Transverse colon (tissue), 3 donors: ENCODE measurements at regions not wholly inside any gene's neighbourhood (a gene's known extent, or its start where the extent isn't known, plus 50 kb on each side); places are given as distances from the start of the nearest gene placed in this dataset.

Source experiments
- POLR2A ChIP-seq: fragments of 450-650 bp; IDR thresholded peaks from one replicate; pipeline ENCODE4 v1.6.1; 2016; ENCODE audit warnings: antibody characterized with exemption, mild to moderate bottlenecking, moderate library complexity
- TF ChIP-seq, protein P1 (sequence below), 5 experiments: fragments of 200-600 bp in 3 of 5; fragments of 450-650 bp in 2 of 5; sonication (generic) in 3 of 5; IDR thresholded peaks; 1 replicate in 2 of 5; 2 replicates in 3 of 5; pipeline ENCODE4 v1.5.1; 2016 to 2017; ENCODE audit warnings: antibody characterized with exemption in 5 of 5, inconsistent platforms in 3 of 5, mild to moderate bottlenecking in 2 of 5, moderate library complexity in 1 of 5

DNA sequence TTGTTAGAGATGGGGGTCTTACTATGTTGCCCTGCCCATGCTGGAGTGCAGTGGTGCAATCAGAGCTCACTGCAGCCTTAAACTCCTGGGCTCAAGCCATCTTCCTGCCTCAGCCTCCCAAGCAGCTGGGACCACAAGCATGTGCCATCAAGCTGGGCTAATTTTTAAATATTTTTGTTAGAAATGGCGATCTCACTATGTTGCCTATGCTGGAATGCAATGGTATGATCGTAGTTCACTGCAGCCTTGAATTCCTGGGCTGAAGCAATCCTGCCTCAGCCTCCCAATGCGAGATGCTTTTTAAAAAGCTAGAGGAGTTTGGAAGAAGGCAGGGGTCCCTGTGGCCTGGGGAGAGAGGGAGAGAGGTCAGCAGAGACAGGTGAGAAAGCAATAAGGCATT is 600.1 kb upstream of the AUTS2 start:
- TF ChIP-seq POLR2A = no peak
- TF ChIP-seq, protein P1, sequence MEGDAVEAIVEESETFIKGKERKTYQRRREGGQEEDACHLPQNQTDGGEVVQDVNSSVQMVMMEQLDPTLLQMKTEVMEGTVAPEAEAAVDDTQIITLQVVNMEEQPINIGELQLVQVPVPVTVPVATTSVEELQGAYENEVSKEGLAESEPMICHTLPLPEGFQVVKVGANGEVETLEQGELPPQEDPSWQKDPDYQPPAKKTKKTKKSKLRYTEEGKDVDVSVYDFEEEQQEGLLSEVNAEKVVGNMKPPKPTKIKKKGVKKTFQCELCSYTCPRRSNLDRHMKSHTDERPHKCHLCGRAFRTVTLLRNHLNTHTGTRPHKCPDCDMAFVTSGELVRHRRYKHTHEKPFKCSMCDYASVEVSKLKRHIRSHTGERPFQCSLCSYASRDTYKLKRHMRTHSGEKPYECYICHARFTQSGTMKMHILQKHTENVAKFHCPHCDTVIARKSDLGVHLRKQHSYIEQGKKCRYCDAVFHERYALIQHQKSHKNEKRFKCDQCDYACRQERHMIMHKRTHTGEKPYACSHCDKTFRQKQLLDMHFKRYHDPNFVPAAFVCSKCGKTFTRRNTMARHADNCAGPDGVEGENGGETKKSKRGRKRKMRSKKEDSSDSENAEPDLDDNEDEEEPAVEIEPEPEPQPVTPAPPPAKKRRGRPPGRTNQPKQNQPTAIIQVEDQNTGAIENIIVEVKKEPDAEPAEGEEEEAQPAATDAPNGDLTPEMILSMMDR (IDR thresholded peaks at IDR 0.05) = no peak
